ENCODE measurements at regions not wholly inside any gene's neighbourhood (a gene's known extent, or its start where the extent isn't known, plus 50 kb on each side); places are given as distances from the start of the nearest gene placed in this dataset.

DNA sequence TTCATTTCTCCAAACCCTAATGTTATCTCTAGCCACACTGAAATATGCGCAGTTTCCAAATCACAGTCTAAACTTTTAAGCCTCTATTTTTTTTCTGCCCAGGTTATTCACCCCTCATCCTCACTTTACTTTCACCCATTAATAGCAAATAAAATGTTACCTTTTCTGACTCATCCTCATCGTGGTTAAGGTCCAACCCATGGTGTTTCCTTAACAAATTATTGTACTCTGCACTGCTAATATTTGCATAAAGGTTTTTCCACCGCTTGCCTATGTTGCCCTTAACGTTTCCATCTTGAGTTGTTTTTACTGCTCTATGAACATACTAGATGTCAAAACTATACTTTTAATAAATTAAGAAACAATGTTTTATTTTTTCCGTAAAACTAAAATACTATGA lies 780.9 kb upstream of the KLHL1 start:
- no peak for TF ChIP-seq ZNF70 (CRISPR knock-in tag; IDR thresholded peaks at IDR 0.05)
- TF ChIP-seq, protein P1, sequence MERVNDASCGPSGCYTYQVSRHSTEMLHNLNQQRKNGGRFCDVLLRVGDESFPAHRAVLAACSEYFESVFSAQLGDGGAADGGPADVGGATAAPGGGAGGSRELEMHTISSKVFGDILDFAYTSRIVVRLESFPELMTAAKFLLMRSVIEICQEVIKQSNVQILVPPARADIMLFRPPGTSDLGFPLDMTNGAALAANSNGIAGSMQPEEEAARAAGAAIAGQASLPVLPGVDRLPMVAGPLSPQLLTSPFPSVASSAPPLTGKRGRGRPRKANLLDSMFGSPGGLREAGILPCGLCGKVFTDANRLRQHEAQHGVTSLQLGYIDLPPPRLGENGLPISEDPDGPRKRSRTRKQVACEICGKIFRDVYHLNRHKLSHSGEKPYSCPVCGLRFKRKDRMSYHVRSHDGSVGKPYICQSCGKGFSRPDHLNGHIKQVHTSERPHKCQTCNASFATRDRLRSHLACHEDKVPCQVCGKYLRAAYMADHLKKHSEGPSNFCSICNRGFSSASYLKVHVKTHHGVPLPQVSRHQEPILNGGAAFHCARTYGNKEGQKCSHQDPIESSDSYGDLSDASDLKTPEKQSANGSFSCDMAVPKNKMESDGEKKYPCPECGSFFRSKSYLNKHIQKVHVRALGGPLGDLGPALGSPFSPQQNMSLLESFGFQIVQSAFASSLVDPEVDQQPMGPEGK (CRISPR knock-in tag; IDR thresholded peaks at IDR 0.05; ENCODE audit: borderline replicate concordance) = no peak
- TF ChIP-seq RARB (CRISPR knock-in tag; IDR thresholded peaks at IDR 0.05) = no peak
- no peak for TF ChIP-seq ARNTL (CRISPR knock-in tag; IDR thresholded peaks at IDR 0.05; ENCODE audit: borderline replicate concordance, low read depth)
- TF ChIP-seq, protein P2, sequence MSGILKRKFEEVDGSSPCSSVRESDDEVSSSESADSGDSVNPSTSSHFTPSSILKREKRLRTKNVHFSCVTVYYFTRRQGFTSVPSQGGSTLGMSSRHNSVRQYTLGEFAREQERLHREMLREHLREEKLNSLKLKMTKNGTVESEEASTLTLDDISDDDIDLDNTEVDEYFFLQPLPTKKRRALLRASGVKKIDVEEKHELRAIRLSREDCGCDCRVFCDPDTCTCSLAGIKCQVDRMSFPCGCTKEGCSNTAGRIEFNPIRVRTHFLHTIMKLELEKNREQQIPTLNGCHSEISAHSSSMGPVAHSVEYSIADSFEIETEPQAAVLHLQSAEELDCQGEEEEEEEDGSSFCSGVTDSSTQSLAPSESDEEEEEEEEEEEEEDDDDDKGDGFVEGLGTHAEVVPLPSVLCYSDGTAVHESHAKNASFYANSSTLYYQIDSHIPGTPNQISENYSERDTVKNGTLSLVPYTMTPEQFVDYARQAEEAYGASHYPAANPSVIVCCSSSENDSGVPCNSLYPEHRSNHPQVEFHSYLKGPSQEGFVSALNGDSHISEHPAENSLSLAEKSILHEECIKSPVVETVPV (CRISPR knock-in tag; IDR thresholded peaks at IDR 0.05) = no peak
- no peak for TF ChIP-seq PPARA (CRISPR knock-in tag; IDR thresholded peaks at IDR 0.05; ENCODE audit: borderline replicate concordance)
- no peak for TF ChIP-seq TOX (CRISPR knock-in tag; IDR thresholded peaks at IDR 0.05; ENCODE audit: borderline replicate concordance)
- TF ChIP-seq ZC3H10 (CRISPR knock-in tag; IDR thresholded peaks at IDR 0.05) = no peak
- no peak for TF ChIP-seq BACH2 (CRISPR knock-in tag; IDR thresholded peaks at IDR 0.05; ENCODE audit: borderline replicate concordance)
- TF ChIP-seq ZNF8 (CRISPR knock-in tag; IDR thresholded peaks at IDR 0.05) = no peak
- no peak for TF ChIP-seq ZFP3 (CRISPR knock-in tag; IDR thresholded peaks at IDR 0.05)
- TF ChIP-seq SNAI2 (CRISPR knock-in tag; IDR thresholded peaks at IDR 0.05) = no peak
- no peak for TF ChIP-seq ESRRG (CRISPR knock-in tag; IDR thresholded peaks at IDR 0.05)
- TF ChIP-seq, protein P3, sequence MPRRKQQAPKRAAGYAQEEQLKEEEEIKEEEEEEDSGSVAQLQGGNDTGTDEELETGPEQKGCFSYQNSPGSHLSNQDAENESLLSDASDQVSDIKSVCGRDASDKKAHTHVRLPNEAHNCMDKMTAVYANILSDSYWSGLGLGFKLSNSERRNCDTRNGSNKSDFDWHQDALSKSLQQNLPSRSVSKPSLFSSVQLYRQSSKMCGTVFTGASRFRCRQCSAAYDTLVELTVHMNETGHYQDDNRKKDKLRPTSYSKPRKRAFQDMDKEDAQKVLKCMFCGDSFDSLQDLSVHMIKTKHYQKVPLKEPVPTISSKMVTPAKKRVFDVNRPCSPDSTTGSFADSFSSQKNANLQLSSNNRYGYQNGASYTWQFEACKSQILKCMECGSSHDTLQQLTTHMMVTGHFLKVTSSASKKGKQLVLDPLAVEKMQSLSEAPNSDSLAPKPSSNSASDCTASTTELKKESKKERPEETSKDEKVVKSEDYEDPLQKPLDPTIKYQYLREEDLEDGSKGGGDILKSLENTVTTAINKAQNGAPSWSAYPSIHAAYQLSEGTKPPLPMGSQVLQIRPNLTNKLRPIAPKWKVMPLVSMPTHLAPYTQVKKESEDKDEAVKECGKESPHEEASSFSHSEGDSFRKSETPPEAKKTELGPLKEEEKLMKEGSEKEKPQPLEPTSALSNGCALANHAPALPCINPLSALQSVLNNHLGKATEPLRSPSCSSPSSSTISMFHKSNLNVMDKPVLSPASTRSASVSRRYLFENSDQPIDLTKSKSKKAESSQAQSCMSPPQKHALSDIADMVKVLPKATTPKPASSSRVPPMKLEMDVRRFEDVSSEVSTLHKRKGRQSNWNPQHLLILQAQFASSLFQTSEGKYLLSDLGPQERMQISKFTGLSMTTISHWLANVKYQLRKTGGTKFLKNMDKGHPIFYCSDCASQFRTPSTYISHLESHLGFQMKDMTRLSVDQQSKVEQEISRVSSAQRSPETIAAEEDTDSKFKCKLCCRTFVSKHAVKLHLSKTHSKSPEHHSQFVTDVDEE (CRISPR knock-in tag; IDR thresholded peaks at IDR 0.05) = no peak
- TF ChIP-seq, protein P4, sequence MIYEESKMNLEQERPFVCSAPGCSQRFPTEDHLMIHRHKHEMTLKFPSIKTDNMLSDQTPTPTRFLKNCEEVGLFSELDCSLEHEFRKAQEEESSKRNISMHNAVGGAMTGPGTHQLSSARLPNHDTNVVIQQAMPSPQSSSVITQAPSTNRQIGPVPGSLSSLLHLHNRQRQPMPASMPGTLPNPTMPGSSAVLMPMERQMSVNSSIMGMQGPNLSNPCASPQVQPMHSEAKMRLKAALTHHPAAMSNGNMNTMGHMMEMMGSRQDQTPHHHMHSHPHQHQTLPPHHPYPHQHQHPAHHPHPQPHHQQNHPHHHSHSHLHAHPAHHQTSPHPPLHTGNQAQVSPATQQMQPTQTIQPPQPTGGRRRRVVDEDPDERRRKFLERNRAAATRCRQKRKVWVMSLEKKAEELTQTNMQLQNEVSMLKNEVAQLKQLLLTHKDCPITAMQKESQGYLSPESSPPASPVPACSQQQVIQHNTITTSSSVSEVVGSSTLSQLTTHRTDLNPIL (CRISPR knock-in tag; IDR thresholded peaks at IDR 0.05; ENCODE audit: low read depth) = no peak
- no peak for TF ChIP-seq ZNF565 (CRISPR knock-in tag; conservative IDR thresholded peaks at IDR 0.05; ENCODE audit: low read depth)
- no peak for TF ChIP-seq ISL1 (CRISPR knock-in tag; IDR thresholded peaks at IDR 0.05)
- no peak for TF ChIP-seq ZFP30 (CRISPR knock-in tag; IDR thresholded peaks at IDR 0.05)
- TF ChIP-seq, protein P5, sequence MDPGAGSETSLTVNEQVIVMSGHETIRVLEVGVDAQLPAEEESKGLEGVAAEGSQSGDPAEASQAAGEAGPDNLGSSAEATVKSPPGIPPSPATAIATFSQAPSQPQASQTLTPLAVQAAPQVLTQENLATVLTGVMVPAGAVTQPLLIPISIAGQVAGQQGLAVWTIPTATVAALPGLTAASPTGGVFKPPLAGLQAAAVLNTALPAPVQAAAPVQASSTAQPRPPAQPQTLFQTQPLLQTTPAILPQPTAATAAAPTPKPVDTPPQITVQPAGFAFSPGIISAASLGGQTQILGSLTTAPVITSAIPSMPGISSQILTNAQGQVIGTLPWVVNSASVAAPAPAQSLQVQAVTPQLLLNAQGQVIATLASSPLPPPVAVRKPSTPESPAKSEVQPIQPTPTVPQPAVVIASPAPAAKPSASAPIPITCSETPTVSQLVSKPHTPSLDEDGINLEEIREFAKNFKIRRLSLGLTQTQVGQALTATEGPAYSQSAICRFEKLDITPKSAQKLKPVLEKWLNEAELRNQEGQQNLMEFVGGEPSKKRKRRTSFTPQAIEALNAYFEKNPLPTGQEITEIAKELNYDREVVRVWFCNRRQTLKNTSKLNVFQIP (CRISPR knock-in tag; IDR thresholded peaks at IDR 0.05; ENCODE audit: borderline replicate concordance, low read depth) = no peak
- TF ChIP-seq TCF4 (CRISPR knock-in tag; IDR thresholded peaks at IDR 0.05; ENCODE audit: borderline replicate concordance) = no peak
- no peak for ATAC-seq

DNA sequence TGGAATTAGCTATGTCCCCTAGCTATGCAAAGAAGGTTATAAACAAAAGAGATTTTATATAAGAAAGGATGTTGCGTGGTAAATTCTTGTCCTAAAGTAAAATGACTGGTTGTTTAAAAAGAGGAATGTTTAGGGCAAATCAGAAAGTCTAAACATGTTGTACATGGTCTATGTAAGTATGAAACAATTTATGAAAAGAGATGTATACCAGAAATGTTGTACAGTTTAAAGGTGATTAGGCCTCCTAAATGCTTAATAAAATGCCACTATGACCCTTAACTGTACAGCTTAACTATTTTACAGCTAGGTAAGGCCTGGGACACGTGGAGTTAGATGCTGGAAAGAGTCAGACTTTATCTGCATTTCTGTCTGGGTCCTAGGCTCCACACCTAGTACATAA lies 775.9 kb upstream of the KLHL1 start:
- TF ChIP-seq, protein P4 (CRISPR knock-in tag; IDR thresholded peaks at IDR 0.05; ENCODE audit: low read depth) = no peak
- TF ChIP-seq BACH2 (CRISPR knock-in tag; IDR thresholded peaks at IDR 0.05; ENCODE audit: borderline replicate concordance) = no peak
- ATAC-seq = no peak

DNA sequence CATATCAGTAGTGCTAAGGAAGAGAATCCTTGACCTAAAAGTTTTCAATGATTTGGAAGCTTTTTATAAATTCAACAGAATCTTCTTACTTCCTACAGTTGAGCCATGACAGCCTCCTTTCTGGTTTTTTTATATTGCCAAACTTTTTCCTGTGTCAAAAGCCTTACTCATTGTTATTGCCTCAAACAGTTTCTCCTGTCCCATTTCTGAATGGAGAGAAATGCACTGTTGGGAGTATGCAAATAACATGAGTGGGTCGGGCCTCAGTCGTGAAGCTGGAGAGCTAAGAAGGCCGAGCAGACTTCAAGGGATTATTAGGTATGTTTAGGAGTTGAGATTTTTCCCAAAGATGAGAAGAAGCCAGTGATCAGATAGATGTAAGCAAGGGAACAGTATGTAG lies 766.4 kb upstream of the KLHL1 start:
- TF ChIP-seq ISL1 (CRISPR knock-in tag; IDR thresholded peaks at IDR 0.05) (no peak), CSDC2 (CRISPR knock-in tag; IDR thresholded peaks at IDR 0.05) (no peak), TCF4 (CRISPR knock-in tag; IDR thresholded peaks at IDR 0.05; ENCODE audit: borderline replicate concordance) (no peak), ZNF70 (CRISPR knock-in tag; IDR thresholded peaks at IDR 0.05) (no peak), ARNTL (CRISPR knock-in tag; IDR thresholded peaks at IDR 0.05; ENCODE audit: borderline replicate concordance, low read depth) (no peak), ZC3H10 (CRISPR knock-in tag; IDR thresholded peaks at IDR 0.05) (no peak)
- TF ChIP-seq, protein P5 (CRISPR knock-in tag; IDR thresholded peaks at IDR 0.05; ENCODE audit: borderline replicate concordance, low read depth) = no peak
- TF ChIP-seq, protein P3 (CRISPR knock-in tag; IDR thresholded peaks at IDR 0.05) = no peak

More for the DNA sequence above, 766.4 kb upstream of the KLHL1 start:
- no peak for ATAC-seq

All from SK-N-SH treated with all-trans-retinoic acid at 6 μM for 48 hours (cell line).